ENCODE measurements at regions not wholly inside any gene's neighbourhood (a gene's known extent, or its start where the extent isn't known, plus 50 kb on each side); places are given as distances from the start of the nearest gene placed in this dataset.

GRCh38 chr16:52786091-52786490 lies 239.1 kb upstream of the TOX3 start:
- no peak overlapping the region for H3K27ac Mint-ChIP-seq
- peaks cover 4% of the 10 kb centered on the region for H3K27me3 Mint-ChIP-seq
- no peak for DNase-seq
- H3K4me1 Mint-ChIP-seq: no peaks in the 10 kb centered on the region
- H3K9me3 Mint-ChIP-seq: no peaks in the 10 kb centered on the region
- no peaks in the 10 kb centered on the region for H3K36me3 Mint-ChIP-seq
- no peak overlapping the region for H3K4me3 Mint-ChIP-seq

DNA sequence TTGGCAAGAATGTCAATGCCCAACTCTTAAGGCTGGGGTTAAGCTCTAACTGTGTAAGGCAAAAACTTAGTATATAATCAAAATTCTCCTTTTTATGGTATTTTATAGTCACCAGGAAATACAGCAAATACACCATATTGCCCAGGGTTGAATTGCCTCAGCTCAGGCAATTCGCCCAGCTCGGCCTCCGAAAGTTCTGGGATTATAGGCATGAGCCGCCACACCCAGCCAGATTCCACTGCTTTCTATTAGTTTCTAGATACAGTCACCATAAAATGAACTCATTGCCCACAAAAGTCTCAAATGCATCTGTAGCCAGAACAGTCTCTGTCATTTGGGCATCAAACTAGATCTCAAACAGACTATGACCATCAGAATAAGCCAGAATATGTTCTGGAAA lies 238.7 kb upstream of the TOX3 start:
- H3K9me3 Mint-ChIP-seq: no peaks in the 10 kb centered on the region
- H3K27ac Mint-ChIP-seq: no peak overlapping the region
- peaks cover 4% of the 10 kb centered on the region for H3K27me3 Mint-ChIP-seq
- H3K4me3 Mint-ChIP-seq: no peak overlapping the region
- no peaks in the 10 kb centered on the region for H3K4me1 Mint-ChIP-seq
- H3K36me3 Mint-ChIP-seq: no peaks in the 10 kb centered on the region
- DNase-seq: no peak

DNA sequence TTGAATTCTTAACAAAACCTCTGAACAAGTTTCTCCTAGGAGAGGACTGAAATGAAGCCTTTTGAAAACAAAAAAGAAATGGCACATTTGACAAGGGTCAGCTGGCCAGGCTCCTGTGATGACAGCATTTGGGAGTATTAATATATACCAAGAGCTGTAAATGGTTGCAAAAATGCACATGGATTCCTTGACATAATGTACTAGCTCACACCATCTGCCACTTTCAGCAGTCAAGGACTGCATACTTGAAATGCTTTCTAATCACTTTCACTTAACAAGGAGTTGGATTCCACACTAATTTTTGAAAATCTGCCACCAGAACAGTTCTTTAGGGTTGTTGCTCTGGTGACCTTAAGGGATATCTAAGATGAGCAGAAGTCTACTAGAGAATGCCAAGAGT lies 236.7 kb upstream of the TOX3 start:
- Mint-ChIP-seq H3K27me3 (peaks cover 4% of the 10 kb centered on the region), H3K36me3 (no peaks in the 10 kb centered on the region), H3K4me3 (no peak overlapping the region), H3K4me1 (no peaks in the 10 kb centered on the region), H3K27ac (no peak overlapping the region), H3K9me3 (no peaks in the 10 kb centered on the region)
- no peak for DNase-seq

DNA sequence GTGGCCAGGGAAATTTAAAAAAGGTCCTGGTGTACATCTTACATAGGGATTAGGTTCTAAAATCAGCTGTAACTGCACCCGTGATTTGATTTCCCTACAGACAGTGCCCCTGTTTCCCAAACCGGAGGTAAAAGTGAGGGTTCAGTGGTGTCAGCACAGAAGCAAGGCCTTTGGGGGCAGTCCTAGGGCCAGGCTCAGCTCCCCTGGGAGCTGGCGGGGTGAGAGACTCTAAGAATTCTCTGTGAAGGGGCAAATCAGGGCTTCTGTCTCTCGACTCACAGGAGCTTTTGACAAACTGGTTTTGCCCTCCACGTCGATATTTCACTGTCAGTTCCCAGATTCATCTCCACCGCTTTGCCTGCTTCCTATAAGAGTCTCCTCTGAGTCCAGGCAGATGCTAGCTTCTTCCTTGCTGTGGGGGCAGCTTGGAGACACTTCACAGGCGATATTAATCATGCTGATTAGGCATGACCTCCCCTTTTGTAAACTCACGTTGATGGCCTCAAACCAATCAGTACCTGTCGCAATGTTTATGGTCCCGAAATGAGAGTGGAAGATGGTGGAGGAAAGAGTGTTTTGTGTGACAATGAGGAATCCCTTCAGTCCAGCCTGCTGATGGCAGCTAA lies 234.2 kb upstream of the TOX3 start:
- H3K36me3 Mint-ChIP-seq: no peaks in the 10 kb centered on the region
- no peak overlapping the region for H3K27ac Mint-ChIP-seq
- H3K4me1 Mint-ChIP-seq: no peaks in the 10 kb centered on the region
- DNase-seq: no peak
- H3K27me3 Mint-ChIP-seq: peaks cover 6% of the 10 kb centered on the region
- no peak overlapping the region for H3K4me3 Mint-ChIP-seq
- H3K9me3 Mint-ChIP-seq: no peaks in the 10 kb centered on the region

DNA sequence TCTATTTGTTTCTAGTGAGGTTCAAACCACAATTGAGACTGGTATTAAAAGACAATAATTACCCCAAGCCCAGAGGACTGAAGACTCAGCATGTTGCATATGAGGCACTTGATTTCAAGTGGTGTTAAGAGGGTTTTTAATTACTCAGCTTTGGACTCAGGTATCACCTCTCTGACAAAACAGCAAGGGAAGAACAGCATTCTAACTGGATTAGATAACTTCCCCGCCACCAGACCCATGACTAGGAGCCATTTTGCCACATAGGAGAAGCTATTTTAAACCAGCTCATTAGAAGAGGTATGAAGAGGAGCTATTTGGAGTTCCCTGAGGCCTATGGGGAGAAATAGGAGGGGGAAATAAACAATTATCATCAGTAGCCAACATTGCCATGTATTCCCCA lies 226.1 kb upstream of the TOX3 start:
- H3K4me1 Mint-ChIP-seq: no peaks in the 10 kb centered on the region
- peaks cover 3% of the 10 kb centered on the region for H3K27me3 Mint-ChIP-seq
- H3K9me3 Mint-ChIP-seq: no peaks in the 10 kb centered on the region
- no peak for DNase-seq
- no peak overlapping the region for H3K4me3 Mint-ChIP-seq
- no peaks in the 10 kb centered on the region for H3K36me3 Mint-ChIP-seq
- no peak overlapping the region for H3K27ac Mint-ChIP-seq

DNA sequence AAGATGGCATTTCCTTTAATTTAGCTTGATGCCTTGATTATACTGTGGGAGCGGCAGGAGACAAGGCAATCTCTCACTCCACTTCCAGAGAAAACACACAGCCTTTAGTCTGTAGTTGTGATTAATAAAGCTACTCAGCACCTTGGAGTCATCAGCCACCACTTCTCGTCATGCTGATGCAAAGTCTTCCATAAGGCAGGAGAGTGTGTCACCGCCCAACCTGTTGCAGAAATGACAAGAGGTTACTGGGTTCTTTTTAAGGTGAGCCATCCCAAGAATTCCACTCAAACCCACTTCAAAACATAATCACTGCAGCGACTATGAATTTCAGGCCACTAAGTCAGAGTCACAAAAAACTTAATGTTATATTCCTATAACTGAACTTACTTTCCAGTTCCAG lies 223.9 kb upstream of the TOX3 start:
- Mint-ChIP-seq H3K4me3 (no peak overlapping the region), H3K36me3 (no peaks in the 10 kb centered on the region), H3K27me3 (peaks cover 3% of the 10 kb centered on the region), H3K4me1 (no peaks in the 10 kb centered on the region), H3K27ac (no peak overlapping the region), H3K9me3 (no peaks in the 10 kb centered on the region)
- no peak for DNase-seq

DNA sequence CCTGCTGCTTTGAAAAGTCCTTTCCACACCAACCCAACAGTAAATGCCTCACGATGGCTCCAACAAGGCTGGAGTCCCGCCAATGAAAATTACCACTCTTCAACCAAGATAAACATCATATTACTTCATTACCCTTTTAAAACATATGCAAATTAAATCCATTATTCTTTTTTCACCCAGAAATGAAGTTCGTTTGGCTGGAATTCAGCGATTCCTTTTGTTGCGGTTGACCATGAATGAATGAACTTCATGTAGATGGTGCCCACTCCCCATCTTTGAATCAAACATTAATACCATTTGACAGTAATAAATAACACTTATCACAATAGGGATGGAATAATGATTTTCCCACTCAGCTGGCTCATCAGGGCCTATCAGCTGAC lies 211.5 kb upstream of the TOX3 start:
- no peak overlapping the region for H3K4me3 Mint-ChIP-seq
- H3K9me3 Mint-ChIP-seq: no peaks in the 10 kb centered on the region
- DNase-seq: no peak
- no peaks in the 10 kb centered on the region for H3K4me1 Mint-ChIP-seq
- H3K27me3 Mint-ChIP-seq: no peaks in the 10 kb centered on the region
- H3K27ac Mint-ChIP-seq: no peak overlapping the region
- H3K36me3 Mint-ChIP-seq: no peaks in the 10 kb centered on the region

DNA sequence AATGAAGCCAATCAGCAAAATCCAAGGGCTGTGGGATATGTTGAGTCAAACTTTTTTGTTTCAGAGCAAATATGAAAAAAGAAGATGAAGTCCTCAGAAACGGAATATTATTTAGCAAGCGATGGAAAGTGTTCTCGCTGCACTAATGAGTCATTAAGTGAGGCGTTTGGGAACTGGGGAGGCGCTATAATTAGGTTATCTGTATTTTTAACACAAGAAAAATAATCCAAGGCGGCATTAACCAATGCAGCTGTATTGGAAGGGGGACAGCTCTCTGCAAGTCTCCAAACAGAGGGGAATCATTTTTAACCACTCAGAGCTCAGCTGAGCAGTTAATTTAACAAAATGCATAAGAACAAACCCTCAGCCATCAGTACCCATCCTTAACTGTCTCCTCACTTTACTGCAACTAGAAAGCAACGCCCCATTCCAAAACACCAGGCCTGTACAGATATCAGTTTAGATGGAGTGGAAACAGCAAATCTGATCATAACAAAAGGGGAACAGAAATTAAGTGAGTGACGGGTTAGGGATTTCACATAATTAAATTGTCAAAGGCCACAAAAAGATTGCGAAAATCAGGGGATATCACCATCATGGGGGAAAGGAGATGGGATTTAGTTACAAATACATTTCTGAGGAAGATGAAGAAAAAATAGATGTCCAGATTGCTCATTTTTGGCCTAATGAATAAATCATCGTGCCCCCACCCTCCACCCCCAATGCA lies 211.0 kb upstream of the TOX3 start:
- Mint-ChIP-seq H3K9me3 (no peaks in the 10 kb centered on the region), H3K4me3 (no peak overlapping the region), H3K36me3 (no peaks in the 10 kb centered on the region), H3K27ac (no peak overlapping the region), H3K4me1 (no peaks in the 10 kb centered on the region), H3K27me3 (no peaks in the 10 kb centered on the region)
- DNase-seq: no peak

DNA sequence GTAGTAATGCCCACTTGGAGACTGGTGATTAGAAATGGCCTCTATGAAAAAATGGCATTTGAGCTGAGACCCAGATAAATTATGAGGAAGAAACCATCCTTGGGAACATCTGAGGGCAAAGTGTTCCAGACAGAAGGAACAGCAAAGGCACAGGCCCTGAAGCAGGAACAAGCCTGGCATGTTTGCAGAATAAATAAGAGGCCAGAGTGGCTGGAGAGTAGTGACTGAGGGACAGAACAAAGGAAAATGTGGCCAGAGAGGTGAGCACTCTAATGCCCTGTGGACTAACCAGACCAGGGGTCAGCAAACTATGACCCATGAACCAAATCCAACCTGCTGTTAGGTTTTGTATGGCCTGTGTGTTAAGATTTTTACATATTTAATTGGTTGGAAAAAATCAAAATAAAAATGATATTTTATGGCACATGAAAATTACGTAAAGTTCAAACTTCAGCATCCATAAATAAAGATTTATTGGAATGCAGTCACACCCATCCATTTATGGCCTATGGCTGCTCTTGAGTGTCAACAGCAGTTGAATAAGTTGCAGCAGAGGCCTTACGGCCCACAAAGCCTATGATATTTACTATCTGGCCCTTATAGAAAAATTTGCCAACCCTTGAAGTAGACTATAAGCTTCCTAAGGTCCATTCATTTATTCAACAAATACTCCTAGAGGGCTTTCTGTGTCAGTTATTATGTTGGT lies 210.0 kb upstream of the TOX3 start:
- H3K36me3 Mint-ChIP-seq: no peaks in the 10 kb centered on the region

GRCh38 chr16:52755396-52755795 lies 208.5 kb upstream of the TOX3 start:
- H3K27me3 Mint-ChIP-seq: no peaks in the 10 kb centered on the region
- no peaks in the 10 kb centered on the region for H3K9me3 Mint-ChIP-seq

More for the DNA sequence above, 210.0 kb upstream of the TOX3 start:
- Mint-ChIP-seq H3K4me1 (no peaks in the 10 kb centered on the region), H3K27me3 (no peaks in the 10 kb centered on the region), H3K9me3 (no peaks in the 10 kb centered on the region), H3K27ac (no peak overlapping the region), H3K4me3 (no peak overlapping the region)
- DNase-seq: no peak

DNA sequence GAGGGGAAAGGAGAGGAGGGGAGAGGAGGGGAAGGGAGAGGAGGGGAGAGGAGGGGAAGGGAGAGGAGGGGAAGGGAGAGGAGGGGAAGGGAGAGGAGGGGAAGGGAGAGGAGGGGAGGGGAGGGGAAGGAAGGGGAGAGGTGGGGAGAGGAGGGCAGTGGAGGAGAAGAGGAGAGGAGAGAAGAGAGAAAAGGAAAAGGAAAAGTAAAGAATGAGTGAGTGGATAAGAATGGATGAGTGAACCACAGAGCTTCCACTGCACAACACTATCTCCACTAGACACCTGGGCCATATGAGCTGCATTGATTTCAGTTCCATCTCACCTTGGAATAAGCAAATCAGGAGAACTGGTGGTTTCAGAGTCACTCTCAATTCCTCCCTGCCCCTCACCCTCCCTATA lies 204.1 kb upstream of the TOX3 start:
- Mint-ChIP-seq H3K36me3 (no peaks in the 10 kb centered on the region), H3K4me1 (no peaks in the 10 kb centered on the region), H3K4me3 (no peak overlapping the region), H3K9me3 (no peaks in the 10 kb centered on the region), H3K27ac (no peak overlapping the region), H3K27me3 (peaks cover 3% of the 10 kb centered on the region)
- no peak for DNase-seq

More at GRCh38 chr16:52755396-52755795, 208.5 kb upstream of the TOX3 start:
- H3K27ac Mint-ChIP-seq: no peak overlapping the region
- H3K4me1 Mint-ChIP-seq: no peaks in the 10 kb centered on the region
- no peaks in the 10 kb centered on the region for H3K36me3 Mint-ChIP-seq
- no peak overlapping the region for H3K4me3 Mint-ChIP-seq
- no peak for DNase-seq

DNA sequence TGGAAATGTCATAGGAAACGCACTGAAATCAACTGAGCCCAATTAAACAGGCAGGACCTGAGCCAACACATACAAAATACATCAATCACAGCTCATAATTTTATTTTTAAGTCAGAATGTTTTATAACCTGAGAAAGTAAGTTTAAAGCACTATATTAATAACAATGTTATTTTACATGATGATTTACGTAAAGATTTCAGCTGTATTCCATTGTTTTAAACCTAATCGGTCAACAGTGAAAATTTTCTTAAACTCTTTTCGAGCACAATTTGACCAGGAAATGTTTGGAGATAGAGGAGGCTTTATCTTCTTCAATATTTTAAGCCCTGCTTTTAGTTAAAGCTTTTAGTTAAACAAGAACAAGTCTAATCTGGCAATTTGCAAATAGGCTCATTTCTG lies 201.8 kb upstream of the TOX3 start:
- Mint-ChIP-seq H3K27me3 (peaks cover 3% of the 10 kb centered on the region), H3K4me1 (no peaks in the 10 kb centered on the region), H3K9me3 (no peaks in the 10 kb centered on the region), H3K36me3 (no peaks in the 10 kb centered on the region), H3K27ac (no peak overlapping the region), H3K4me3 (no peak overlapping the region)
- DNase-seq: no peak

- Mint-ChIP-seq H3K27ac (no peak overlapping the region), H3K9me3 (no peaks in the 10 kb centered on the region), H3K4me3 (no peak overlapping the region), H3K36me3 (no peaks in the 10 kb centered on the region), H3K27me3 (peaks cover 3% of the 10 kb centered on the region), H3K4me1 (no peaks in the 10 kb centered on the region)
- no peak for DNase-seq
Observed at GRCh38 chr16:52747088-52747595, 200.2 kb upstream of the TOX3 start.

GRCh38 chr16:52743707-52744106 lies 196.8 kb upstream of the TOX3 start:
- H3K27me3 Mint-ChIP-seq: no peaks in the 10 kb centered on the region
- no peaks in the 10 kb centered on the region for H3K36me3 Mint-ChIP-seq
- H3K4me3 Mint-ChIP-seq: no peak overlapping the region
- peaks cover 8% of the 10 kb centered on the region for H3K9me3 Mint-ChIP-seq
- no peak for DNase-seq
- no peak overlapping the region for H3K27ac Mint-ChIP-seq
- H3K4me1 Mint-ChIP-seq: no peaks in the 10 kb centered on the region

GRCh38 chr16:52742608-52743170 lies 195.7 kb upstream of the TOX3 start:
- Mint-ChIP-seq H3K36me3 (no peaks in the 10 kb centered on the region), H3K9me3 (peaks cover 9% of the 10 kb centered on the region), H3K27me3 (no peaks in the 10 kb centered on the region), H3K4me1 (no peaks in the 10 kb centered on the region), H3K27ac (no peak overlapping the region), H3K4me3 (no peak overlapping the region)
- DNase-seq: no peak
